Fibroblast of lung (primary cell): ENCODE measurements at regions not wholly inside any gene's neighbourhood (a gene's known extent, or its start where the extent isn't known, plus 50 kb on each side); places are given as distances from the start of the nearest gene placed in this dataset.
"Not testable (repeated sequence)": the region's sequence is repeated elsewhere in the genome, so short reads cannot be mapped to it uniquely, and the experiment has no call there.

Experiments used
- DNase-seq, 2 donors: peaks; one replicate each; pipeline versions ENCODE4 v3.0.0 to v3.0.0-alpha.2; 2010; ENCODE audit warnings: low read depth in 2 of 2
- H2AFZ ChIP-seq: 2 replicates; pipeline ENCODE4 v1.5.1; 2012; ENCODE audit warnings: low read length, control low read depth, inconsistent platforms
- H3K27ac ChIP-seq: 2 replicates; pipeline ENCODE4 v1.5.1; 2011; ENCODE audit warnings: low read length, control low read depth; ENCODE audit not compliant: insufficient read depth
- H3K27me3 ChIP-seq: 2 replicates; pipeline ENCODE4 v1.5.1; 2011; ENCODE audit warnings: mild to moderate bottlenecking, low read length; ENCODE audit not compliant: control insufficient read depth, insufficient read depth
- H3K36me3 ChIP-seq: 2 replicates; pipeline ENCODE4 v1.5.1; 2011; ENCODE audit warnings: low read length; ENCODE audit not compliant: control insufficient read depth, insufficient read depth
- H3K4me1 ChIP-seq: 2 replicates; pipeline ENCODE4 v1.5.1; 2011; ENCODE audit warnings: low read length; ENCODE audit not compliant: control insufficient read depth, insufficient read depth; ENCODE audit errors: extremely low read depth
- H3K4me2 ChIP-seq: 2 replicates; pipeline ENCODE4 v1.5.1; 2011; ENCODE audit warnings: low read length, control low read depth; ENCODE audit not compliant: insufficient read depth; ENCODE audit errors: extremely low read depth
- H3K4me3 ChIP-seq, 4 experiments: fragments of 200-600 bp in 1 of 4; sonication (generic) in 1 of 4; replicated peaks in 1 of 4; 2 replicates each; pipeline ENCODE4 v1.5.1; 2011 to 2016; ENCODE audit warnings: low read length in 4 of 4, low read depth in 3 of 4, mild to moderate bottlenecking in 3 of 4, control low read depth in 2 of 4, inconsistent platforms in 1 of 4, mixed read lengths in 1 of 4; ENCODE audit not compliant: insufficient read depth in 1 of 4; ENCODE audit errors: control extremely low read depth in 1 of 4
- H3K79me2 ChIP-seq: 2 replicates; pipeline ENCODE4 v1.5.1; 2012; ENCODE audit warnings: mild to moderate bottlenecking, low read length, inconsistent platforms; ENCODE audit not compliant: control insufficient read depth, insufficient read depth
- H3K9ac ChIP-seq: 2 replicates; pipeline ENCODE4 v1.5.1; 2011; ENCODE audit warnings: mild to moderate bottlenecking, low read length, control low read depth; ENCODE audit not compliant: insufficient read depth
- H3K9me3 ChIP-seq: 2 replicates; pipeline ENCODE4 v1.5.1; 2012; ENCODE audit warnings: low read depth, low read length; ENCODE audit not compliant: control insufficient read depth, insufficient read depth
- H4K20me1 ChIP-seq: 2 replicates; pipeline ENCODE4 v1.5.1; 2011; ENCODE audit warnings: low read length; ENCODE audit not compliant: control insufficient read depth, insufficient read depth; ENCODE audit errors: extremely low read depth
- EZH2 ChIP-seq: IDR thresholded peaks from 2 replicates; pipeline ENCODE4 v1.5.1; 2012; ENCODE audit warnings: low read length, control low read depth, mild to moderate bottlenecking; ENCODE audit errors: missing control alignments
- TF ChIP-seq, protein P1 (sequence below), 2 donors: IDR thresholded peaks in 1 of 2; conservative IDR thresholded peaks in 1 of 2; 1 replicate in 1 of 2; 2 replicates in 1 of 2; pipeline ENCODE4 v1.5.1; 2011 to 2012; ENCODE audit warnings: low read length in 2 of 2, control low read depth in 1 of 2, inconsistent platforms in 1 of 2, low read depth in 1 of 2, mild to moderate bottlenecking in 1 of 2

DNA sequence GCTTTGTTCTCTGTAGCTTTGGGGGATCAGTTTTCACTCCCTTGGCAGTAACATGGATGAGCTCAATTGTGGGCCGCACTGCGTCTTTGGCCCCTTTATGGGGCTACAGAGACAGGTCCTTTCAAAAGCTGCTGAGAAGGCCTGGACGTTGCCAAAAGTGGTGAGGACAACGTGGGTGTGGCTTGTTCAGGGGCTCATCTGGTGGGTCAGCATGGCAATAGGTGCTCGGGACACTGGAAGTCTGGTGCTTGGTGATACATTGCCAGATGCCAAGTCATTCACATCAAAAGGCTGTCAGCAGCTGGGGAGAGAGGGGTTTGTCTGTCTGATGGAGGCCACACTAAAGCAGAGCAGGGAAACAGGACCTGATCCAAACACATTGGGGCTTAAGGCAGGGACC lies 149.8 kb upstream of the EOLA2 start:
- Histone ChIP-seq H3K27ac (no peak overlapping the region), H3K27me3 (no peaks in the 10 kb centered on the region), H2AFZ (no peak overlapping the region), H3K36me3 (no peaks in the 10 kb centered on the region), H3K4me3 (no peak overlapping the region), H3K9ac (no peak overlapping the region), H3K4me1 (peaks cover 24% of the 10 kb centered on the region), H4K20me1 (no peaks in the 10 kb centered on the region), H3K9me3 (no peaks in the 10 kb centered on the region), H3K4me2 (no peak overlapping the region), H3K79me2 (no peaks in the 10 kb centered on the region)
- no peak for DNase-seq
- TF ChIP-seq, protein P1, sequence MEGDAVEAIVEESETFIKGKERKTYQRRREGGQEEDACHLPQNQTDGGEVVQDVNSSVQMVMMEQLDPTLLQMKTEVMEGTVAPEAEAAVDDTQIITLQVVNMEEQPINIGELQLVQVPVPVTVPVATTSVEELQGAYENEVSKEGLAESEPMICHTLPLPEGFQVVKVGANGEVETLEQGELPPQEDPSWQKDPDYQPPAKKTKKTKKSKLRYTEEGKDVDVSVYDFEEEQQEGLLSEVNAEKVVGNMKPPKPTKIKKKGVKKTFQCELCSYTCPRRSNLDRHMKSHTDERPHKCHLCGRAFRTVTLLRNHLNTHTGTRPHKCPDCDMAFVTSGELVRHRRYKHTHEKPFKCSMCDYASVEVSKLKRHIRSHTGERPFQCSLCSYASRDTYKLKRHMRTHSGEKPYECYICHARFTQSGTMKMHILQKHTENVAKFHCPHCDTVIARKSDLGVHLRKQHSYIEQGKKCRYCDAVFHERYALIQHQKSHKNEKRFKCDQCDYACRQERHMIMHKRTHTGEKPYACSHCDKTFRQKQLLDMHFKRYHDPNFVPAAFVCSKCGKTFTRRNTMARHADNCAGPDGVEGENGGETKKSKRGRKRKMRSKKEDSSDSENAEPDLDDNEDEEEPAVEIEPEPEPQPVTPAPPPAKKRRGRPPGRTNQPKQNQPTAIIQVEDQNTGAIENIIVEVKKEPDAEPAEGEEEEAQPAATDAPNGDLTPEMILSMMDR (conservative IDR thresholded peaks at IDR 0.05 in 1 of 2, IDR thresholded peaks at IDR 0.05 in 1 of 2; ENCODE audit: low read depth in 1 of 2, low read length in 2 of 2) = no peak
- TF ChIP-seq EZH2 = no peak

- no peaks in the 10 kb centered on the region for H3K27me3 ChIP-seq
- H3K36me3 ChIP-seq = no peaks in the 10 kb centered on the region
- no peaks in the 10 kb centered on the region for H3K79me2 ChIP-seq
- no peak overlapping the region for H3K27ac ChIP-seq
- no peak overlapping the region for H3K4me2 ChIP-seq
- no peak overlapping the region for H2AFZ ChIP-seq
- peaks cover 21% of the 10 kb centered on the region for H3K4me1 ChIP-seq
- H3K4me3 ChIP-seq = no peak overlapping the region
- DNase-seq = no peak
- no peak for TF ChIP-seq EZH2
- TF ChIP-seq, protein P1 (conservative IDR thresholded peaks at IDR 0.05 in 1 of 2, IDR thresholded peaks at IDR 0.05 in 1 of 2; ENCODE audit: low read depth in 1 of 2, low read length in 2 of 2) = no peak
- H4K20me1 ChIP-seq = no peaks in the 10 kb centered on the region
- no peaks in the 10 kb centered on the region for H3K9me3 ChIP-seq
- H3K9ac ChIP-seq = no peak overlapping the region
Measured at GRCh38 chrX:150088766-150089518, 150.7 kb upstream of the EOLA2 start.

GRCh38 chrX:150091300-150091699 lies 153.0 kb upstream of the EOLA2 start:
- not testable (repeated sequence) for H3K9ac ChIP-seq, H3K4me3 ChIP-seq, H2AFZ ChIP-seq, H4K20me1 ChIP-seq, H3K9me3 ChIP-seq, H3K4me1 ChIP-seq, H3K79me2 ChIP-seq, H3K27me3 ChIP-seq, H3K4me2 ChIP-seq, H3K36me3 ChIP-seq, H3K27ac ChIP-seq, DNase-seq
